IMR-90 (cell line): ENCODE measurements at regions not wholly inside any gene's neighbourhood (a gene's known extent, or its start where the extent isn't known, plus 50 kb on each side); places are given as distances from the start of the nearest gene placed in this dataset.

Source experiments
- ATAC-seq: fragments of 200-7000 bp; cut with Tn5 transposase; 2 replicates; pipeline ENCODE4 v1.9.1; 2020; ENCODE audit warnings: low read depth, mild to moderate bottlenecking, moderate library complexity
- BruUV-seq: library from RNA; stranded (reverse); fragments of 400-500 nt; replicated peaks from 2 replicates; lab custom pipeline; 2021; lab: Mats Ljungman, UMichigan
- CTCF ChIA-PET: fragments of 300-600 bp; formaldehyde crosslinking; extraction: SDS; loops from one replicate; lab custom pipeline; 2021; ENCODE audit warnings: antibody characterized with exemption; lab: Yijun Ruan, JAX
- POLR2A ChIA-PET: fragments of 300-600 bp; sonication (Branson Sonifier 250); formaldehyde crosslinking; loops from one replicate; lab custom pipeline; 2022; ENCODE audit warnings: antibody characterized with exemption; ENCODE audit not compliant: unreplicated experiment; lab: Charles Lee
- DNase-seq: peaks from one replicate; pipeline ENCODE4 v3.0.0; 2013
- H2AFZ ChIP-seq: replicated peaks from 2 replicates; pipeline ENCODE3; 2013; ENCODE audit warnings: low read length, mild to moderate bottlenecking; ENCODE audit not compliant: poor library complexity
- H2AK5ac ChIP-seq: 2 replicates; pipeline ENCODE4 v1.6.1; 2013; ENCODE audit warnings: low read depth, low read length, inconsistent platforms
- H2AK9ac ChIP-seq: replicated peaks from 2 replicates; pipeline ENCODE3; 2013; ENCODE audit warnings: mild to moderate bottlenecking, low read depth, low read length, moderate library complexity; ENCODE audit not compliant: poor library complexity
- H2BK120ac ChIP-seq: 2 replicates; pipeline ENCODE4 v1.6.1; 2013; ENCODE audit warnings: low read depth, low read length, inconsistent platforms
- H2BK15ac ChIP-seq: 3 replicates; pipeline ENCODE4 v1.6.1; 2013; ENCODE audit warnings: low read depth, low read length, inconsistent platforms
- H2BK20ac ChIP-seq: 2 replicates; pipeline ENCODE4 v1.6.1; 2013; ENCODE audit warnings: low read depth, mild to moderate bottlenecking, inconsistent platforms, low read length, moderate library complexity
- H2BK5ac ChIP-seq: 2 replicates; pipeline ENCODE4 v1.6.1; 2013; ENCODE audit warnings: mild to moderate bottlenecking, low read depth, low read length, inconsistent platforms; ENCODE audit not compliant: poor library complexity, severe bottlenecking
- H3K14ac ChIP-seq: replicated peaks from 2 replicates; pipeline ENCODE4 v1.6.1; 2013; ENCODE audit warnings: low read depth, low read length, inconsistent platforms
- H3K18ac ChIP-seq: 2 replicates; pipeline ENCODE4 v1.6.1; 2013; ENCODE audit warnings: low read depth, low read length, control low read depth
- H3K23ac ChIP-seq: 2 replicates; pipeline ENCODE4 v1.6.1; 2013; ENCODE audit warnings: low read depth, low read length, inconsistent platforms
- H3K27ac ChIP-seq: 2 replicates; pipeline ENCODE4 v1.5.1; 2013; ENCODE audit warnings: mild to moderate bottlenecking, control low read depth, low read length; ENCODE audit not compliant: insufficient read depth
- H3K27me3 ChIP-seq: 2 replicates; pipeline ENCODE4 v1.6.1; 2013; ENCODE audit warnings: low read length; ENCODE audit not compliant: control insufficient read depth, insufficient read depth
- H3K36me3 ChIP-seq: 2 replicates; pipeline ENCODE4 v1.6.1; 2013; ENCODE audit warnings: low read length, mixed read lengths; ENCODE audit not compliant: control insufficient read depth, insufficient read depth
- H3K4ac ChIP-seq: 2 replicates; pipeline ENCODE4 v1.6.1; 2013; ENCODE audit warnings: low read depth, low read length, inconsistent platforms
- H3K4me1 ChIP-seq: 2 replicates; pipeline ENCODE4 v1.6.1; 2013; ENCODE audit warnings: low read length, mixed read lengths; ENCODE audit not compliant: control insufficient read depth, insufficient read depth
- H3K4me2 ChIP-seq: 2 replicates; pipeline ENCODE4 v1.6.1; 2013; ENCODE audit warnings: low read depth, mild to moderate bottlenecking, control low read depth, low read length, moderate library complexity
- H3K4me3 ChIP-seq: 2 replicates; pipeline ENCODE4 v1.5.1; 2013; ENCODE audit warnings: low read depth, mild to moderate bottlenecking, control low read depth, low read length, moderate library complexity; ENCODE audit not compliant: insufficient read depth
- H3K56ac ChIP-seq: 2 replicates; pipeline ENCODE4 v1.6.1; 2013; ENCODE audit warnings: low read length, inconsistent platforms; ENCODE audit not compliant: insufficient read depth; ENCODE audit errors: extremely low read depth
- H3K79me1 ChIP-seq, 2 experiments: 2 replicates each; pipeline ENCODE4 v1.6.1; 2013; ENCODE audit warnings: low read length in 2 of 2, inconsistent platforms in 1 of 2, low read depth in 1 of 2
- H3K9ac ChIP-seq: 2 replicates; pipeline ENCODE4 v1.6.1; 2013; ENCODE audit warnings: low read depth, low read length, control low read depth
- H3K9me1 ChIP-seq: 2 replicates; pipeline ENCODE4 v1.6.1; 2013; ENCODE audit warnings: low read length, inconsistent platforms; ENCODE audit not compliant: insufficient read depth
- H3K9me3 ChIP-seq: 2 replicates; pipeline ENCODE4 v1.6.1; 2013; ENCODE audit warnings: low read length; ENCODE audit not compliant: control insufficient read depth, insufficient read depth
- H4K20me1 ChIP-seq: 2 replicates; pipeline ENCODE4 v1.6.1; 2013; ENCODE audit warnings: low read length, inconsistent platforms; ENCODE audit not compliant: insufficient read depth
- H4K5ac ChIP-seq: 2 replicates; pipeline ENCODE4 v1.6.1; 2013; ENCODE audit warnings: mild to moderate bottlenecking, low read depth, low read length, control low read depth
- H4K8ac ChIP-seq, 2 experiments: 2 replicates each; pipeline ENCODE4 v1.6.1; 2013; ENCODE audit warnings: low read depth in 2 of 2, low read length in 2 of 2, control low read depth in 1 of 2, inconsistent platforms in 1 of 2
- H4K91ac ChIP-seq: 2 replicates; pipeline ENCODE4 v1.6.1; 2013; ENCODE audit warnings: low read depth, low read length, inconsistent platforms; ENCODE audit not compliant: insufficient read depth
- CEBPB ChIP-seq: IDR thresholded peaks from 2 replicates; pipeline ENCODE4 v1.6.1; 2012; ENCODE audit warnings: low read depth, low read length, improper control_type of control experiment
- CHD1 ChIP-seq: IDR thresholded peaks from 2 replicates; pipeline ENCODE4 v1.6.1; 2012; ENCODE audit warnings: low read depth, low read length, improper control_type of control experiment
- FOS ChIP-seq: fragments of 150-350 bp; IDR thresholded peaks from 2 replicates; pipeline ENCODE4 v1.6.1; 2016; ENCODE audit warnings: low read depth, low read length
- MAZ ChIP-seq: IDR thresholded peaks from 2 replicates; pipeline ENCODE4 v1.6.1; 2012; ENCODE audit warnings: low read depth, mild to moderate bottlenecking, low read length, improper control_type of control experiment, moderate library complexity, borderline replicate concordance
- NFE2L2 ChIP-seq: fragments of 150-350 bp; IDR thresholded peaks from 2 replicates; pipeline ENCODE4 v1.6.1; 2016; ENCODE audit warnings: low read depth, mild to moderate bottlenecking, low read length
- RAD21 ChIP-seq: IDR thresholded peaks from 2 replicates; pipeline ENCODE4 v1.6.1; 2012; ENCODE audit warnings: low read length, improper control_type of control experiment
- RCOR1 ChIP-seq: IDR thresholded peaks from 2 replicates; pipeline ENCODE4 v1.6.1; 2012; ENCODE audit warnings: mild to moderate bottlenecking, low read length, improper control_type of control experiment; ENCODE audit not compliant: insufficient replicate concordance
- RFX5 ChIP-seq: IDR thresholded peaks from 2 replicates; pipeline ENCODE4 v1.8.0; 2012; ENCODE audit warnings: low read depth, mild to moderate bottlenecking, low read length, moderate library complexity
- SMC3 ChIP-seq: fragments of 150-350 bp; IDR thresholded peaks from 2 replicates; pipeline ENCODE4 v1.6.1; 2016; ENCODE audit warnings: low read depth, mild to moderate bottlenecking, antibody characterized with exemption, low read length, moderate library complexity
- WGBS, 2 experiments: methylation state at CpG; one replicate each; pipeline versions ENCODE4 v1.1.5 to v1.1.7; 2013; ENCODE audit warnings: missing lambda C conversion rate in 2 of 2; ENCODE audit not compliant: insufficient read length in 1 of 2; ENCODE audit errors: extremely low coverage in 2 of 2; 5-methylcytosine and 5-hydroxymethylcytosine counted together
- dilution Hi-C: fragments of 300-500 bp; cut with HindIII; formaldehyde crosslinking; loops from one replicate; pipeline ENCODE4 v1.14.3; 2018; ENCODE audit warnings: low sequenced_read_pairs; ENCODE audit not compliant: unreplicated experiment
- in situ Hi-C: fragments of 300-500 bp; cut with MboI; formaldehyde crosslinking; loops from 3 replicates; pipeline ENCODE4 v1.14.3; 2019; ENCODE audit warnings: low sequenced_read_pairs, inconsistent platforms, mixed read lengths
- intact Hi-C: fragments of 100-400 bp; cut with micrococcal nuclease; formaldehyde crosslinking; loops from 2 replicates; pipeline ENCODE4 v1.10.0; 2022
- TF ChIP-seq, protein P1 (sequence below): fragments of 150-350 bp; IDR thresholded peaks from 2 replicates; pipeline ENCODE4 v1.6.1; 2017; ENCODE audit warnings: mild to moderate bottlenecking, antibody characterized with exemption, low read length, low read depth
- TF ChIP-seq, protein P2 (sequence below): conservative IDR thresholded peaks from 2 replicates; pipeline ENCODE4 v1.5.1; 2012; ENCODE audit warnings: mild to moderate bottlenecking, low read depth, low read length, improper control_type of control experiment

DNA sequence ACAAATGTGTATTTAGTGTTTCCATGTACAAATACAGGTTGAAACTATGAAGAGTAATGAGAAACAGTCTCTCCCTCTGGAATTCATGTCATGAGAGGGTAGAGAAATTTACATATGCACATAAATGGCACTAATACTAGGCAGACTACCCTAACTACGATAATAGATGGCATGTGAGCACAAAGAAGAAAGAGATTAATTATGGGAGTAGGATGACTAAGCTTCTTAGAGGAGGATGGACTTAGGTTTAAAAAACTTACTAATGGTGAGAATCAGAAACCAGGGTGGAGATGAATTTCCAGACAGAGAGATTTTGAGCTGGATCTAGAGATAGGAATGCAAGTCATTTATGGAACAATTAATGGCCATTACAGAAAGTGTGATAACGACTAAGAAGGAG is 225.3 kb upstream of the HTR1E start:
- H2AK9ac ChIP-seq = no peak overlapping the region
- dilution Hi-C loops = no loop called here
- H3K27ac ChIP-seq = no peak overlapping the region
- 0% methylated on average over 1 of the region's 2 CpGs; no CpG with 5 or more reads in 1 of the 2 experiments for WGBS, 2 experiments
- BruUV-seq = no TSS peak
- no peak overlapping the region for H3K4me3 ChIP-seq
- no peak overlapping the region for H2BK20ac ChIP-seq
- intact Hi-C loops = no loop called here
- H3K56ac ChIP-seq = no peak overlapping the region
- no peak overlapping the region for H3K9ac ChIP-seq
- DNase-seq (no peak), ATAC-seq (no peak)
- no peaks in the 10 kb centered on the region for H3K79me1 ChIP-seq
- peaks cover 5% of the 10 kb centered on the region for H3K9me3 ChIP-seq
- no peak overlapping the region for H2BK120ac ChIP-seq
- in situ Hi-C loops = no loop called here
- H3K27me3 ChIP-seq = no peaks in the 10 kb centered on the region
- H3K23ac ChIP-seq = no peak overlapping the region
- no peak overlapping the region for H2BK5ac ChIP-seq
- no peak overlapping the region for H2AFZ ChIP-seq
- H4K20me1 ChIP-seq = no peaks in the 10 kb centered on the region
- H3K36me3 ChIP-seq = no peaks in the 10 kb centered on the region
- H2AK5ac ChIP-seq = no peak overlapping the region
- ChIA-PET POLR2A (no interaction called here), CTCF (no interaction called here)
- no peak overlapping the region for H3K4ac ChIP-seq
- no peak overlapping the region for H3K14ac ChIP-seq
- no peaks in the 10 kb centered on the region for H3K9me1 ChIP-seq
- H3K18ac ChIP-seq = no peak overlapping the region
- H3K4me2 ChIP-seq = no peak overlapping the region
- H4K91ac ChIP-seq = no peak overlapping the region
- TF ChIP-seq, protein P1, sequence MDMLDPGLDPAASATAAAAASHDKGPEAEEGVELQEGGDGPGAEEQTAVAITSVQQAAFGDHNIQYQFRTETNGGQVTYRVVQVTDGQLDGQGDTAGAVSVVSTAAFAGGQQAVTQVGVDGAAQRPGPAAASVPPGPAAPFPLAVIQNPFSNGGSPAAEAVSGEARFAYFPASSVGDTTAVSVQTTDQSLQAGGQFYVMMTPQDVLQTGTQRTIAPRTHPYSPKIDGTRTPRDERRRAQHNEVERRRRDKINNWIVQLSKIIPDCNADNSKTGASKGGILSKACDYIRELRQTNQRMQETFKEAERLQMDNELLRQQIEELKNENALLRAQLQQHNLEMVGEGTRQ = no peak
- TF ChIP-seq CEBPB (no peak), RFX5 (no peak), SMC3 (no peak), RAD21 (no peak), NFE2L2 (no peak), FOS (no peak), CHD1 (no peak), MAZ (no peak), RCOR1 (no peak)
- TF ChIP-seq, protein P2, sequence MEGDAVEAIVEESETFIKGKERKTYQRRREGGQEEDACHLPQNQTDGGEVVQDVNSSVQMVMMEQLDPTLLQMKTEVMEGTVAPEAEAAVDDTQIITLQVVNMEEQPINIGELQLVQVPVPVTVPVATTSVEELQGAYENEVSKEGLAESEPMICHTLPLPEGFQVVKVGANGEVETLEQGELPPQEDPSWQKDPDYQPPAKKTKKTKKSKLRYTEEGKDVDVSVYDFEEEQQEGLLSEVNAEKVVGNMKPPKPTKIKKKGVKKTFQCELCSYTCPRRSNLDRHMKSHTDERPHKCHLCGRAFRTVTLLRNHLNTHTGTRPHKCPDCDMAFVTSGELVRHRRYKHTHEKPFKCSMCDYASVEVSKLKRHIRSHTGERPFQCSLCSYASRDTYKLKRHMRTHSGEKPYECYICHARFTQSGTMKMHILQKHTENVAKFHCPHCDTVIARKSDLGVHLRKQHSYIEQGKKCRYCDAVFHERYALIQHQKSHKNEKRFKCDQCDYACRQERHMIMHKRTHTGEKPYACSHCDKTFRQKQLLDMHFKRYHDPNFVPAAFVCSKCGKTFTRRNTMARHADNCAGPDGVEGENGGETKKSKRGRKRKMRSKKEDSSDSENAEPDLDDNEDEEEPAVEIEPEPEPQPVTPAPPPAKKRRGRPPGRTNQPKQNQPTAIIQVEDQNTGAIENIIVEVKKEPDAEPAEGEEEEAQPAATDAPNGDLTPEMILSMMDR = no peak
- no peak overlapping the region for H2BK15ac ChIP-seq
- no peaks in the 10 kb centered on the region for H3K4me1 ChIP-seq
- H4K8ac ChIP-seq = no peak overlapping the region
- no peak overlapping the region for H4K5ac ChIP-seq
